ENCODE measurements at regions not wholly inside any gene's neighbourhood (a gene's known extent, or its start where the extent isn't known, plus 50 kb on each side); places are given as distances from the start of the nearest gene placed in this dataset.

DNA sequence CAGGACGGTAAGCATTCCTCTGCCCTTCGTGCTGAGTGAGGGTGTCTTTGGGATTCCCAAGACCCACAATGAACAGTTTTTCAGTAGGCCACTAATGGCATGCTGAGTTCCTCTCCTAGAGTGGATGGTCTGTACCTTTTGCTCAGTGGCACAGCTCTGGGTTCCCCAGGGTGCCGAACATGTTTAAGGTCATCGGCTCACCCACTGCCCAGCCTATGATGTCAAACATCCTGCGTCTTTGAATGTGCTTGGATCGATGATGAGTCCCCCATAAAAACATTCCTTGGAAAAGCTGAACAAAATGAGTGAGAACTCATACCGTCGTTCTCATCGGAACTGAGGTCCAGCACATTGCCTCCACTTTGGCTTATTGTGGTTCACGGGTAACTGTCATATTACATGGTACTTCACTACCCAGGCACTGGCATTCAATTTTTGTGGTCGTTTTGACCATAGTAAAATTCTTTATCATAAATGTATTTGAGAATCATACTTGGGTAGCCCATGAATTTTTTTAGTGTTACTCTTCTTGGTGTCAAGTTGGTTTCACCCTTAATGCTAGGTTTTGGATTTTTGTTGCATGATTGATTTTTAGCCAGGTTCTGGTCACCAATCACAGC is 118.2 kb downstream of the SNRPN start:
- DNase-seq (ENCODE audit: low read depth), result no peak
- TF ChIP-seq MYC (IDR thresholded peaks at IDR 0.05; ENCODE audit: low read depth, low read length) (no peak), POLR2A (IDR thresholded peaks at IDR 0.05; ENCODE audit: extremely low read depth, insufficient read length) (no peak)
- TF ChIP-seq, protein P1, sequence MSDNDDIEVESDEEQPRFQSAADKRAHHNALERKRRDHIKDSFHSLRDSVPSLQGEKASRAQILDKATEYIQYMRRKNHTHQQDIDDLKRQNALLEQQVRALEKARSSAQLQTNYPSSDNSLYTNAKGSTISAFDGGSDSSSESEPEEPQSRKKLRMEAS (IDR thresholded peaks at IDR 0.05; ENCODE audit: low read depth, low read length), result no peak
- H3K4me3 ChIP-seq (ENCODE audit: low read depth, low read length), result no peak overlapping the region

DNA sequence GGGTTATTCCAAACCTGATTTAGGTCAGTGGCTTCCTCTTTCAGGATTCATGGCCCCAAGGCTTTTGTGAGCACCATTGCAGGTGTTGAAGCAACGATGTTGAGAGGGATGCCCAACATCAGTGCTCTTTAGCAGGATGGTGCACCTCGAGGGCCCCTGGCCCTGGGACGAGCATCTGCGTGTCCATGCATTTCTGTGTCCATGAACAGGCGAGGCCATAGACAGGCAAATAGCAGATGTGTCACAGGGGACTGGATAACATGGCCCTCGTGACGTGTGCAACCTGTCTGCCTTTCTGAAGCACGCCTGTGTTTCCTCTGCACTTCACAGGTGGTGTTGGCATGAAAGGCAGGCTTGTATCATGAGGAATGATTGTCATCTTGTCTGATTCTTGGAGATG is 132.3 kb downstream of the SNRPN start:
- TF ChIP-seq POLR2A (IDR thresholded peaks at IDR 0.05; ENCODE audit: extremely low read depth, insufficient read length), result no peak
- TF ChIP-seq MYC (IDR thresholded peaks at IDR 0.05; ENCODE audit: low read depth, low read length), result no peak
- TF ChIP-seq, protein P2, sequence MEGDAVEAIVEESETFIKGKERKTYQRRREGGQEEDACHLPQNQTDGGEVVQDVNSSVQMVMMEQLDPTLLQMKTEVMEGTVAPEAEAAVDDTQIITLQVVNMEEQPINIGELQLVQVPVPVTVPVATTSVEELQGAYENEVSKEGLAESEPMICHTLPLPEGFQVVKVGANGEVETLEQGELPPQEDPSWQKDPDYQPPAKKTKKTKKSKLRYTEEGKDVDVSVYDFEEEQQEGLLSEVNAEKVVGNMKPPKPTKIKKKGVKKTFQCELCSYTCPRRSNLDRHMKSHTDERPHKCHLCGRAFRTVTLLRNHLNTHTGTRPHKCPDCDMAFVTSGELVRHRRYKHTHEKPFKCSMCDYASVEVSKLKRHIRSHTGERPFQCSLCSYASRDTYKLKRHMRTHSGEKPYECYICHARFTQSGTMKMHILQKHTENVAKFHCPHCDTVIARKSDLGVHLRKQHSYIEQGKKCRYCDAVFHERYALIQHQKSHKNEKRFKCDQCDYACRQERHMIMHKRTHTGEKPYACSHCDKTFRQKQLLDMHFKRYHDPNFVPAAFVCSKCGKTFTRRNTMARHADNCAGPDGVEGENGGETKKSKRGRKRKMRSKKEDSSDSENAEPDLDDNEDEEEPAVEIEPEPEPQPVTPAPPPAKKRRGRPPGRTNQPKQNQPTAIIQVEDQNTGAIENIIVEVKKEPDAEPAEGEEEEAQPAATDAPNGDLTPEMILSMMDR (IDR thresholded peaks at IDR 0.05; ENCODE audit: low read depth, low read length), result no peak
- TF ChIP-seq, protein P1 (IDR thresholded peaks at IDR 0.05; ENCODE audit: low read depth, low read length), result no peak
- no peak for DNase-seq (ENCODE audit: low read depth)
- no peak overlapping the region for H3K4me3 ChIP-seq (ENCODE audit: low read depth, low read length)

DNA sequence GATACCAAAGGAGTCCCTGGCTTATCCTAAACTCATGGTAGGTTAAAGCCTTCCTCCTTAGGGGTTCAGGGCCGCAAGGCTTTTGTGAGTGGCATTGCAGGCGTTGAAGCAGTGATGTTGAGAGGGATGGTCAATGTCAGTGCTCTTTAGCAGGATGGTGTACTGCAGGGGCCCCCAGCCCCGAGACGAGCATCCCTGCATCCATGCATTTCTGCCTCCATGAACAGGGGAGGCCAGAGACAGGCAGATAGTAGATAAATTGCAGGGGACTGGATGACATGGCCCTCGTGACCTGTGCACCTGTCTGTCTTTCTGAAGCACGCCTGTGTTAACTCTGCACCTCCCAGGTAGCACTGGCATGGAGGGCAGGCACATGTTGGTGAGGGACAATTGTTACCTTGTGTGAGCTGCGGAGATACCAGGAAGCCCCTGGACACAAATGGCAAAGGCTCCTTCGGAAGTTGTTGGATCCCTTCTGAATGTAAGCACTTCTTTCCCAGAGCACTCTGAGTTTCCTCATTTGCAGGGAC is 133.5 kb downstream of the SNRPN start:
- DNase-seq (ENCODE audit: low read depth), result no peak
- H3K4me3 ChIP-seq (ENCODE audit: low read depth, low read length), result no peak overlapping the region
- TF ChIP-seq, protein P2 (IDR thresholded peaks at IDR 0.05; ENCODE audit: low read depth, low read length), result no peak
- TF ChIP-seq, protein P1 (IDR thresholded peaks at IDR 0.05; ENCODE audit: low read depth, low read length), result no peak
- TF ChIP-seq POLR2A (IDR thresholded peaks at IDR 0.05; ENCODE audit: extremely low read depth, insufficient read length) (no peak), MYC (IDR thresholded peaks at IDR 0.05; ENCODE audit: low read depth, low read length) (no peak)

DNA sequence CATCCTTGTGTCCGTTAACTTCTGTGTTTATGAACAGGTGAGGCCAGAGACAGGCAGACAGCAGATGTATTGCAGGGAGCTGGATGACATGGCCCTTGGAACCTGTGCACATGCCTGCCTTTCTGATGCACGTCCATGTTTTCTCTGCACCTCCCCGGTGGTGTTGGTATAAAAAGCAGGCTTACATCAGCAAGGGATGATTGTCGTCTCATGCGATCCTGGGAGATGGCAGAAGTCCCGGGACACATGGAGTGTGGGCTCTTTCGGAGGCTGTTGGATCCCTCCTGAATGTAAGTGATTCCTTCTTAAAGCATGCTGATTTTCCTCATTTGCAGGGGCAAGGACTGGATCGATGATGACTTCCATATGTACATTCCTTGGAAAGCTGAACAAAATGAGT is 134.8 kb downstream of the SNRPN start:
- DNase-seq (ENCODE audit: low read depth), result no peak
- no peak for TF ChIP-seq POLR2A (IDR thresholded peaks at IDR 0.05; ENCODE audit: extremely low read depth, insufficient read length)
- TF ChIP-seq, protein P2 (IDR thresholded peaks at IDR 0.05; ENCODE audit: low read depth, low read length), result no peak
- TF ChIP-seq, protein P1 (IDR thresholded peaks at IDR 0.05; ENCODE audit: low read depth, low read length), result no peak
- TF ChIP-seq MYC (IDR thresholded peaks at IDR 0.05; ENCODE audit: low read depth, low read length), result no peak
- H3K4me3 ChIP-seq (ENCODE audit: low read depth, low read length), result no peak overlapping the region

DNA sequence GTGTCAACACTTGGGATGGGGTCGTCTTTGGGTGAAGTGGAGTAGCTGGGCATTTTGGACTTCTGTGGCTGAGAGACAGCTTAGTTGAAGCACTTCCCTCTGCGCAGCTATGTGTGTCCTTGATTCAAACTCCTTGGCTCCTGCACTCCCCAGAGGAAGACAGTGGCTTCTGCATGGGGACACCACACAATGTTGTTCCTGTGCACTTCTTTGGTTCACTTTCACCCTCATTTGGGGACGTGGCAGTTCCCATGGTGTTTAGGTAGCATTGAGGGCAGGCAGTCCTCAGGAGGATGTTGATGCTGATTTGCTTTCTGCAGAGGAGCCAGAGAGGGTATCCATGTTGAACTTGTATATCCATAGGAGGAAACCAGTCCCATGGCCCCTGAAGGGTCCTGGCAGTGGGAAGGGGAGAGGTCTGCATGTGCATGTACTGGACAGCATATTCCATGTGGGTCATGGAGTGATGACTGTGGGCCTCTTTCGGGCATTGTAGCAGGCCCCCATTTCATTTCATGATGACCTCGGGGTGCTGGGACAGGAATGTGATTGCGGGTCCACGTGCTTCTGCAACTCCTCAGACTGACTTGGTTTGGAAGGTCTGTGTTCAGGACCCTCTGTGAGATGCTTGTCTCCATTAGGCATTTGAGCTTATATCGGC is 135.4 kb downstream of the SNRPN start:
- no peak overlapping the region for H3K4me3 ChIP-seq (ENCODE audit: low read depth, low read length)
- TF ChIP-seq POLR2A (IDR thresholded peaks at IDR 0.05; ENCODE audit: extremely low read depth, insufficient read length) (no peak), MYC (IDR thresholded peaks at IDR 0.05; ENCODE audit: low read depth, low read length) (no peak)
- TF ChIP-seq, protein P1 (IDR thresholded peaks at IDR 0.05; ENCODE audit: low read depth, low read length), result no peak
- TF ChIP-seq, protein P2 (IDR thresholded peaks at IDR 0.05; ENCODE audit: low read depth, low read length), result no peak
- DNase-seq (ENCODE audit: low read depth), result no peak

Measured in NB4 (cell line).